ENCODE measurements at regions not wholly inside any gene's neighbourhood (a gene's known extent, or its start where the extent isn't known, plus 50 kb on each side); places are given as distances from the start of the nearest gene placed in this dataset.
A peak's percentile ranks its signal among the peaks of the same experiment; 100 is the strongest.

GRCh38 chr13:24627946-24628345, 52.3 kb upstream of the ATP12A start:
- Mint-ChIP-seq H3K9me3 (no peaks in the 10 kb centered on the region), H3K36me3 (no peaks in the 10 kb centered on the region), H3K4me3 (no peak overlapping the region), H3K27ac (peak overlapping the region; percentile 49), H3K27me3 (no peaks in the 10 kb centered on the region), H3K4me1 (ENCODE audit: unreplicated experiment) (peaks cover 28% of the 10 kb centered on the region)
- no peak for TF ChIP-seq CTCF (conservative IDR thresholded peaks at IDR 0.05)
- no peak for DNase-seq (ENCODE audit: extremely low spot score, unreplicated experiment)

GRCh38 chr13:24629320-24629719, 50.9 kb upstream of the ATP12A start:
- Mint-ChIP-seq H3K27ac (peak overlapping the region; percentile 94), H3K9me3 (no peaks in the 10 kb centered on the region), H3K36me3 (no peaks in the 10 kb centered on the region), H3K4me3 (no peak overlapping the region), H3K27me3 (no peaks in the 10 kb centered on the region), H3K4me1 (ENCODE audit: unreplicated experiment) (peaks cover 28% of the 10 kb centered on the region)
- no peak for DNase-seq (ENCODE audit: extremely low spot score, unreplicated experiment)
- no peak for TF ChIP-seq CTCF (conservative IDR thresholded peaks at IDR 0.05)

- no peaks in the 10 kb centered on the region for H3K36me3 Mint-ChIP-seq
- no peak for TF ChIP-seq CTCF (conservative IDR thresholded peaks at IDR 0.05)
- no peaks in the 10 kb centered on the region for H3K27me3 Mint-ChIP-seq
- DNase-seq (ENCODE audit: extremely low spot score, unreplicated experiment): no peak
- H3K9me3 Mint-ChIP-seq: no peaks in the 10 kb centered on the region
- H3K27ac Mint-ChIP-seq: peak overlapping the region; percentile 94
- peaks cover 28% of the 10 kb centered on the region for H3K4me1 Mint-ChIP-seq (ENCODE audit: unreplicated experiment)
- H3K4me3 Mint-ChIP-seq: no peak overlapping the region
These were observed 50.1 kb upstream of the ATP12A start for GRCh38 chr13:24630121-24630520.
